HG02610 (cell line): ENCODE measurements at regions not wholly inside any gene's neighbourhood (a gene's known extent, or its start where the extent isn't known, plus 50 kb on each side); places are given as distances from the start of the nearest gene placed in this dataset.

ENCODE experiments used
- ATAC-seq: cut with Tn5 transposase; IDR thresholded peaks from one replicate; pipeline ENCODE4 v1.9.1; 2021; ENCODE audit warnings: mild to moderate bottlenecking, moderate library complexity; ENCODE audit not compliant: unreplicated experiment

- ATAC-seq = peak; percentile 27
Measured at GRCh38 chr12:92439420-92439805, 263.4 kb upstream of the PLEKHG7 start.

- no peak for ATAC-seq
Measured at GRCh38 chr12:92438641-92439419, 264.0 kb upstream of the PLEKHG7 start.

GRCh38 chr12:92437452-92437851 lies 265.3 kb upstream of the PLEKHG7 start:
- ATAC-seq = no peak

- no peak for ATAC-seq
Measured at GRCh38 chr12:92436856-92437255, 265.9 kb upstream of the PLEKHG7 start.

- peak; percentile 42 for ATAC-seq
Measured at GRCh38 chr12:92434607-92435025, 268.2 kb upstream of the PLEKHG7 start.

GRCh38 chr12:92432724-92433441 lies 269.9 kb upstream of the PLEKHG7 start:
- ATAC-seq = peak; percentile 56

- peak; percentile 58 for ATAC-seq
Measured at GRCh38 chr12:92431146-92431545, 271.6 kb upstream of the PLEKHG7 start.

- ATAC-seq = no peak
Measured at GRCh38 chr12:92426332-92426731, 276.5 kb upstream of the PLEKHG7 start.

GRCh38 chr12:92425165-92425564 lies 277.6 kb upstream of the PLEKHG7 start:
- no peak for ATAC-seq

- ATAC-seq = no peak
Measured at GRCh38 chr12:92424338-92424737, 278.5 kb upstream of the PLEKHG7 start.

- ATAC-seq = no peak
Measured at GRCh38 chr12:92421701-92422100, 276.1 kb upstream of the BTG1 start.

- no peak for ATAC-seq
Measured at GRCh38 chr12:92421042-92421441, 275.4 kb upstream of the BTG1 start.

- no peak for ATAC-seq
Measured at GRCh38 chr12:92419201-92419600, 273.6 kb upstream of the BTG1 start.

GRCh38 chr12:92418381-92418780 lies 272.7 kb upstream of the BTG1 start:
- ATAC-seq = no peak

GRCh38 chr12:92417373-92417772 lies 271.7 kb upstream of the BTG1 start:
- ATAC-seq = no peak

GRCh38 chr12:92416385-92416812 lies 270.8 kb upstream of the BTG1 start:
- ATAC-seq = no peak

- ATAC-seq = no peak
Measured at GRCh38 chr12:92414170-92415070, 268.8 kb upstream of the BTG1 start.

- ATAC-seq = no peak
Measured at GRCh38 chr12:92413286-92413685, 267.6 kb upstream of the BTG1 start.

GRCh38 chr12:92412856-92413255 lies 267.2 kb upstream of the BTG1 start:
- no peak for ATAC-seq

GRCh38 chr12:92411687-92412086 lies 266.0 kb upstream of the BTG1 start:
- ATAC-seq = no peak
